ENCODE measurements at regions not wholly inside any gene's neighbourhood (a gene's known extent, or its start where the extent isn't known, plus 50 kb on each side); places are given as distances from the start of the nearest gene placed in this dataset.

GRCh38 chr10:5268743-5269142 is 72.1 kb downstream of the AKR1C4 start:
- H3K4me2 ChIP-seq, result no peak overlapping the region
- H3K4me3 ChIP-seq, result no peak overlapping the region
- H3K27ac ChIP-seq, result no peak overlapping the region
- no peaks in the 10 kb centered on the region for H3K27me3 ChIP-seq
- peaks cover 0 to 41% (median 0%) of the 10 kb centered on the region in 11 experiments; a peak in 8 of 22 replicates for H3K36me3 ChIP-seq
- peaks cover 0 to 13% (median 0%) of the 10 kb centered on the region in 10 experiments; a peak in 5 of 20 replicates for H3K4me1 ChIP-seq
- H4K20me1 ChIP-seq, result no peaks in the 10 kb centered on the region
- H3K9ac ChIP-seq, result no peak overlapping the region
- TF ChIP-seq Cebpa-rat (IDR thresholded peaks at IDR 0.05), result no peak
- H3K9me3 ChIP-seq (replicated peaks in 1 of 11), result peaks cover 20 to 52% (median 37%) of the 10 kb centered on the region in 11 experiments

GRCh38 chr10:5269791-5270190 is 73.2 kb downstream of the AKR1C4 start:
- TF ChIP-seq Cebpa-rat (IDR thresholded peaks at IDR 0.05), result no peak

GRCh38 chr10:5271526-5271925 is 74.9 kb downstream of the AKR1C4 start:
- Histone ChIP-seq H3K4me2 (no peak overlapping the region), H3K27me3 (no peaks in the 10 kb centered on the region), H3K4me3 (no peak overlapping the region), H4K20me1 (no peaks in the 10 kb centered on the region), H3K4me1 (peaks cover 0 to 35% (median 0%) of the 10 kb centered on the region in 10 experiments; a peak in 8 of 20 replicates), H3K36me3 (peaks cover 0 to 23% (median 0%) of the 10 kb centered on the region in 11 experiments; a peak in 5 of 22 replicates), H3K9ac (no peak overlapping the region), H3K9me3 (replicated peaks in 1 of 11) (peaks cover under 1 to 29% (median 9%) of the 10 kb centered on the region in 11 experiments; a peak in 20 of 22 replicates), H3K27ac (no peak overlapping the region)
- TF ChIP-seq Cebpa-rat (IDR thresholded peaks at IDR 0.05), result no peak

More at GRCh38 chr10:5269791-5270190, 73.2 kb downstream of the AKR1C4 start:
- no peak overlapping the region for H3K9ac ChIP-seq
- no peaks in the 10 kb centered on the region for H3K27me3 ChIP-seq
- H3K4me2 ChIP-seq, result no peak overlapping the region
- peaks cover 0 to 33% (median 0%) of the 10 kb centered on the region in 11 experiments; a peak in 8 of 22 replicates for H3K36me3 ChIP-seq
- H3K9me3 ChIP-seq (replicated peaks in 1 of 11), result peaks cover 10 to 47% (median 27%) of the 10 kb centered on the region in 11 experiments
- no peaks in the 10 kb centered on the region for H4K20me1 ChIP-seq
- H3K4me3 ChIP-seq, result no peak overlapping the region
- H3K4me1 ChIP-seq, result peaks cover 0 to 24% (median 0%) of the 10 kb centered on the region in 10 experiments; a peak in 8 of 20 replicates
- no peak overlapping the region for H3K27ac ChIP-seq

DNA sequence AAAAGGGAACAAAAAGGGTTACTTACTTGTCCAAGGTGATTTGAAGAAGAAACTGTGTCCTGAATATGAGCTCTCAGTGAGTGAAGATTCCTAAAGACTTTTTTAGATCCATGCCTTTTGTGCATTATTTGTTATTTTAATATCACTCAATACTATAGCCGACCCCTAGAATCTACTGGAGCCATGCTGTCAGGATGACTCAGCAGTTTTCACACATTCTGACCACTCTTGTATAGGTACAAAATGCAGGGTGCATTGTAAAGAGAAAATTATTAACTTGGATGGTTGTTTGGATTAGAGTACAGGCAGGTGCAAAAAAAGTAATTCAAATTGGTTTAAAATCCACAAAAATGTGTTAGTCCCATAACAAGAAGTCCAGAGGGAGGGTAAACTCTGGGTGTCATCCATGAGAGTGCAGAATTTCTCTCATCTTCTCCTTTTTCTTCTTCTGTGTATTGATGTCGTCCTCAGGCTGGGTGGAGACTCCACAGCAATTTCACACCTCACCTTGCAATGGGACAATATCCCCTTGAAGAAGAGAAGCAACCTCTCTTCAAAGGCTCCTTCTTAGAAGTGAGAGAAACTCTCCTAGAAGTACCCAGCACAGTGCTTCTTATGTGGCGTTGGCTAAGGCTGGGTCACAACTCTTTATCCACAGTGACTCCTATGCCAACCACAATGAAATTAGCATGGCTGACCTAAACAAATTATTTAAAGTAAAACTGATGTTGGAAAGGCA is 75.6 kb downstream of the AKR1C4 start:
- H3K4me3 ChIP-seq, result no peak overlapping the region
- H3K27me3 ChIP-seq, result no peaks in the 10 kb centered on the region
- TF ChIP-seq Cebpa-rat (IDR thresholded peaks at IDR 0.05), result no peak
- no peak overlapping the region for H3K9ac ChIP-seq
- no peaks in the 10 kb centered on the region for H4K20me1 ChIP-seq
- H3K4me1 ChIP-seq, result peaks cover 0 to 35% (median 0%) of the 10 kb centered on the region in 10 experiments; a peak in 8 of 20 replicates
- H3K27ac ChIP-seq, result no peak overlapping the region
- H3K9me3 ChIP-seq (replicated peaks in 1 of 11), result peaks cover 0 to 22% (median 2%) of the 10 kb centered on the region in 11 experiments; a peak in 10 of 22 replicates
- H3K4me2 ChIP-seq, result peak overlapping the region in 3 of 11 experiments; percentile 3 to 40 (median 12); a peak in 4 of 22 replicates
- H3K36me3 ChIP-seq, result peaks cover 0 to 24% (median 0%) of the 10 kb centered on the region in 11 experiments; a peak in 4 of 22 replicates

DNA sequence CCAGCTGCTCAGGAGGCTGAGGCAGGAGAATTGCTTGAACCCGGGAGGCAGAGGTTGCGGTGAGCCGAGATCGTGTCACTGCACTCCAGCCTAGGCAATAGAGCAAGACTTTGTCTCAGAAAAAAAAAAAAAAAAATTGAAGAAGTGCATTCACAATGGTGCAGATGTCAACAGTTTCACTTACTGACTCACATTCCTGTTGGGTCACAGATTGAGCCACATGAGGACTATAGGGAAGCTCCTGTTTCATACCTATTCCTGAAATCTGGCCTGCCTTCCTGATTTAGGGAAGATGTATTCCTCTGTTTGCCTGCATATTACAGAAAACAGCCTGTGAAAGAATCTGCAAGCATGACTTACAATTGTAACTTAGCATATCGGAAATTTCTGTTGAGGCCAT is 78.2 kb downstream of the AKR1C4 start:
- TF ChIP-seq Cebpa-rat (IDR thresholded peaks at IDR 0.05), result no peak
- H3K4me2 ChIP-seq, result peak overlapping the region in 4 of 11 experiments; percentile 56 to 74 (median 64); a peak in 8 of 22 replicates

GRCh38 chr10:5281356-5281755 is 83.4 kb upstream of the UCN3 start:
- Histone ChIP-seq H3K27me3 (no peaks in the 10 kb centered on the region), H3K4me2 (peak overlapping the region in 1 of 11 experiments; percentile 15; a peak in 1 of 22 replicates), H3K27ac (no peak overlapping the region), H3K4me1 (peaks cover 0 to 50% (median 24%) of the 10 kb centered on the region in 10 experiments; a peak in 17 of 20 replicates), H3K36me3 (peaks cover 0 to 9% (median 0%) of the 10 kb centered on the region in 11 experiments; a peak in 3 of 22 replicates), H3K9ac (no peak overlapping the region), H3K4me3 (no peak overlapping the region), H3K9me3 (replicated peaks in 1 of 11) (peaks cover 0 to 14% (median 0%) of the 10 kb centered on the region in 11 experiments; a peak in 1 of 22 replicates), H4K20me1 (no peaks in the 10 kb centered on the region)
- no peak for TF ChIP-seq Cebpa-rat (IDR thresholded peaks at IDR 0.05)

More for the DNA sequence above, 78.2 kb downstream of the AKR1C4 start:
- Histone ChIP-seq H3K27me3 (no peaks in the 10 kb centered on the region), H3K9me3 (replicated peaks in 1 of 11) (peaks cover 0 to 18% (median 0%) of the 10 kb centered on the region in 11 experiments; a peak in 1 of 22 replicates), H3K27ac (peak overlapping the region in 5 of 11 experiments; percentile 1 to 65 (median 56); a peak in 8 of 22 replicates), H3K9ac (no peak overlapping the region), H3K4me3 (no peak overlapping the region), H3K36me3 (peaks cover 0 to 24% (median 0%) of the 10 kb centered on the region in 11 experiments; a peak in 3 of 22 replicates), H4K20me1 (no peaks in the 10 kb centered on the region), H3K4me1 (peaks cover 0 to 35% (median 0%) of the 10 kb centered on the region in 10 experiments; a peak in 8 of 20 replicates)

GRCh38 chr10:5282137-5282536 is 82.6 kb upstream of the UCN3 start:
- Histone ChIP-seq H3K9me3 (replicated peaks in 1 of 11) (peaks cover 0 to 19% (median 0%) of the 10 kb centered on the region in 11 experiments; a peak in 1 of 22 replicates), H3K27me3 (no peaks in the 10 kb centered on the region), H3K4me3 (no peak overlapping the region), H4K20me1 (no peaks in the 10 kb centered on the region), H3K9ac (no peak overlapping the region; a peak in 1 of 22 replicates), H3K27ac (peak overlapping the region in 2 of 11 experiments; percentile 83 to 91; a peak in 3 of 22 replicates), H3K4me2 (peak overlapping the region in 5 of 11 experiments; percentile 0 to 86 (median 32); a peak in 7 of 22 replicates), H3K36me3 (peaks cover 0 to under 1% (median 0%) of the 10 kb centered on the region in 11 experiments; a peak in 2 of 22 replicates), H3K4me1 (peaks cover 0 to 58% (median 24%) of the 10 kb centered on the region in 10 experiments; a peak in 17 of 20 replicates)
- no peak for TF ChIP-seq Cebpa-rat (IDR thresholded peaks at IDR 0.05)

- Histone ChIP-seq H3K9me3 (replicated peaks in 1 of 11) (peaks cover 0 to 28% (median 0%) of the 10 kb centered on the region in 11 experiments; a peak in 4 of 22 replicates), H3K27ac (peak overlapping the region; percentile 21 to 91 (median 77); a peak in 20 of 22 replicates), H3K4me1 (peaks cover 0 to 64% (median 24%) of the 10 kb centered on the region in 10 experiments; a peak in 17 of 20 replicates), H3K4me3 (no peak overlapping the region), H3K9ac (peak overlapping the region in 9 of 11 experiments; percentile 27 to 76 (median 54); a peak in 13 of 22 replicates), H3K36me3 (no peaks in the 10 kb centered on the region), H3K4me2 (peak overlapping the region in 9 of 11 experiments; percentile 14 to 86 (median 74); a peak in 17 of 22 replicates), H4K20me1 (no peaks in the 10 kb centered on the region), H3K27me3 (no peaks in the 10 kb centered on the region)
- TF ChIP-seq Cebpa-rat (IDR thresholded peaks at IDR 0.05), result no peak
Observed at GRCh38 chr10:5283305-5284158, 81.2 kb upstream of the UCN3 start.
